CD4-positive, alpha-beta T cell treated with Interleukin-2 at 100 ng/mL for 4 hours (primary cell): ENCODE measurements at regions not wholly inside any gene's neighbourhood (a gene's known extent, or its start where the extent isn't known, plus 50 kb on each side); places are given as distances from the start of the nearest gene placed in this dataset.
"Not testable (repeated sequence)": the region's sequence is repeated elsewhere in the genome, so short reads cannot be mapped to it uniquely, and the experiment has no call there.

Experiments
- DNase-seq: peaks from one replicate; pipeline ENCODE4 v3.0.0-alpha.2; 2020; ENCODE audit warnings: low spot score

DNA sequence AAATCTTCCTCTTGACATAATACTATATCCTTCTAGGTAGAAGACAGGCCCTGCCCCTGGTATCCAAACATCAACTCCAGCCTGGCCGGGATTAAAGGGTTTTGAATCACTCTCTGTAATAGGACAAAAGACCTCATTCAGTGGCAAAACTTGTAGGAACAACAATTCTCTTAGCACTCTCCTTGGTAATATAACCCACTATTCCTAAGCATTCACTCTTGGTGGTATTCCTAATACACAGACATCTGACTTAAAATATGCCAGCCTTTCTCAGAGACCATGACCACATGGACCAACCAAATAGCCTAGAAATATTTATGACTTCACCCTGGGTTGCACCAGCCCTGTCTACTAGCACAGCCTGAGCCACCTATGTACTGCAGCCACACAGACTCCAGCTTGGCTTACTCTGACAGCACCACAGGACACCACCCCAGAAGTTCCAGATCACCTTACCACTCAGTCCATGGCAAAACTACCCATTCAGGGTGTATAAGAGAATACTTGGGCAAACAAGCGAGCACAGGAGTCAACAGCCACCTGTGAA lies 244.9 kb upstream of the NEBL start:
- DNase-seq, result no peak

DNA sequence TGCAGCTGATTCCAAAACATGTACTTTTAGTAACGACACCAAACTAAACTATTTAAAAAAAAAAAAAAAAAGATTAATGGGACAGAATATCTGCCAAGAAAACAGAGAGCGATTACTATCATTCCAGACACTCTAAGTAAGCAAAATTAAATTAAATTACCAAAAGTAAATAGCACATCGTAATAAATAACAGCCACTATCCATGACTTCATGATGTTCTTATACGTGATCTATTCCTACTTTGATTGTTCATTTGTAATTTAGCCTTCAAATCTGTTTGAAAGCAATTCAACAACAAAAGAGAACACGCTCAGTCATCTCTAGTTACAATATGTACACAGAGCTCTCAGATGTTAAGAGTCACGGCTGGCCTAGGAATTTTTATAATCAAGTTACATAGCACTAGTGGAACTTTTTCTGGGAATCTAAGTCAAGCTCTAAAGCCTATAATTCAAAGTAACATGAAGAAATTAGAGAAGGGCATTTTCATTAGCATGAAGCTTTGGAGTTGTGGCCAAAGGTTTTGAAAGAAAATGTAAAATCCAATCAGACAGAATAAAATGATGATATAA lies 241.7 kb upstream of the NEBL start:
- no peak for DNase-seq

DNA sequence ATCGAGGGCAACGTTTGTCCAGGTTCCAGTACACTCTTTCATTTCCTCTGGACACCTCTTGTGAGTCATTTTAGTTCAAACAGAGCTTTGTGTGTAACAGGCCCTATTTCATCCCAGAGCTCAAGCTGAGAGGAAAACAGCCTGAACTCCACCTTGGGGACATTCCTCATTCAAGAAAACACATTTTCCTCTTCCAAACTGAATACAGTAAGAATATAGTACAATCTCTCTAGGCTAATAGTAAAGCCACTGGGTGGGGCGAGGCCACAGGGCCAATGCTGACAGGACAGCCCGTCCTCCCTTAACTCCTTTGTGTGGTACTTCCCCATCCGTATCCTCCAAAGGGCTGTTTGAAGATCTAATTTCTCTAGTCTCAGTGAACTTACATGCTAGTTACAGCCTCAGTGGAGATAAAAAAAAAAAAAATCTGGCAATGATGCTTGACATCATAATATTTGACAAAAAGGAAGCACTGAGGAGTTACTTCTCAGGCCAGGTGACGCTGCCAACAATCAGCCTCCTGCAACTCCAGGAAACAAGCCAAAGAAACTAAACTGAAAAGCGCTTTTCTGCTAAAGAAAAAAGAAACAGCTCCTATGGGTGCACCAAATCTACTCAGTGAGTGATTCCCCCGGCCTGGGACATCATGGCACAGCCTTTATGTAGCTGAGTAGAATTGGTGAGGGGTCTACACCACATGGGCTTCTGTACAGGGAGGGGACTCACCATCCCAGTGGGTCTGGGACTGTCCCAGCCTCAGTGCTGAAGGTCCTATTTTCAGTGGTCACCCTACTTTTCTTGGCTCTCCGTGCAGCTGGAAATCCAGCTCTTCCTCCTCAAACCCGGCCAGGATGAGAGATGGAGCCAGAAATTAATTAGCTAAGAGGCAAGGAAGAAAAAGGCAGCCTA lies 238.2 kb upstream of the NEBL start:
- DNase-seq, result no peak

DNA sequence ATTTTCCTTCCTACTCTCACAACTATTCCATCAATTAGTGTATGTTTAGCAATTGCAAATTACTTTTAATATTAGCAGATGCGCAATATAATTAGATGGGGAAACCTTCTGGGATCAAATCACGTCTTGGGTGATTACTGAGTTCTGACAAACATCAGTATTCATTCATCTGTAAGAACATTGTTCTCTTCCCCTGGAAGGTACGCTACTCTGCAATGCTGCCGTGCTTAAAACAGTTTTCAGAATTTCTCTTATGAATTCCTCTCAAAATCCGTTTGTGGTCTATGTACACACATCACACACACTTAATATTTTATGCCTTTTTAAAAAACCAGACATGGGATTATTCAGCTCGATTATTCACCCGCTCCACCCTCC lies 237.5 kb upstream of the NEBL start:
- DNase-seq, result no peak

DNA sequence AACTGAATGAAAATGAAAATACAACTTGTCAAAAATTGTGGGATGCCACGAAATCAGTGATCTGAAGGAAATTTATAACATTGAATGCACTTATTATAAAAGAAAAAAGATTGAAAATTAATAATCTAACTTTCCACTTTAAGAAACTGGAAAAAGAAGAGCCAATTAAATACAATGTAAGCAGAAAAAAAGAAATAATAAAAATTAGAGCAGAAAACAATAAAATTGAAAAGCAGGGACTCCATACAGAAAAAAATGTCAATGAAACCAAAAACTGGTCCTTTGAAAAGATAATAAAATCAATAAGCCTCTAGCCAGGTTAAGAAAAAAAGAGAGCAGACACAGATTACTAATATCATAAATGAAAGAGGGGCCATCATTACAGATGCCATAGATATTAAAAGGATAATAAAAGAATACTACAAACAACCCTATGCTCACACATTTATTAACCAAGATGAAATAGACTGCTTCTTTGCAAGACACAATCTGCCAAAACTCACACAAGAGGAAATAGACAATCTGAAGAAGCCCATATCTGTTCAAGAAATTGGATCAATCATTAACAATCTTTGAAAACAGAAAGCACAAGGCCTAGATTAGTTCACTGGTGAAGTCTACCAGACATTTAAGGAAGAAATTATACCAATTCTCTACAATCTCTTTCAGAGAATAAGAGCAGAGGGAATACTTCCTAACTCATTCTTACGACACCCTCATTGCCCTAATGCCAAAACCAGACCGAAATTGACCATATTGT lies 233.8 kb upstream of the NEBL start:
- DNase-seq, result no peak

DNA sequence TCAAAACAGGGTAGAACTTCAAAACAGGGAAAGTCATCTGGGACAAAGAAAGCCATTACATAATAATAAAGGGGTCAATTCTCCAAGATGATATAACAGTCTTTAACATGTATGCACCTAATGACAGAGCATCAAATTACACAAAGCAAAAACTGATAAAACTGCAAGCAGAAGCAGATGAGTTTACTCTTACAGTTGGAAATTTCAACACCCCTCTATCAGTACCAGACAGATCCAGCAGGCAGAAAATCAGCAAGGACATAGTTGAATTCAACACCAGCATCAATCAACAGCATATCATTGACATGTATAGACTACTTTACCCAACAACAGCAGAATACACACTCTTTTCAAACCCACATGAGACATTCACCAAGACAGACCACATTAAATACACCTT lies 233.0 kb upstream of the NEBL start:
- DNase-seq, result no peak

DNA sequence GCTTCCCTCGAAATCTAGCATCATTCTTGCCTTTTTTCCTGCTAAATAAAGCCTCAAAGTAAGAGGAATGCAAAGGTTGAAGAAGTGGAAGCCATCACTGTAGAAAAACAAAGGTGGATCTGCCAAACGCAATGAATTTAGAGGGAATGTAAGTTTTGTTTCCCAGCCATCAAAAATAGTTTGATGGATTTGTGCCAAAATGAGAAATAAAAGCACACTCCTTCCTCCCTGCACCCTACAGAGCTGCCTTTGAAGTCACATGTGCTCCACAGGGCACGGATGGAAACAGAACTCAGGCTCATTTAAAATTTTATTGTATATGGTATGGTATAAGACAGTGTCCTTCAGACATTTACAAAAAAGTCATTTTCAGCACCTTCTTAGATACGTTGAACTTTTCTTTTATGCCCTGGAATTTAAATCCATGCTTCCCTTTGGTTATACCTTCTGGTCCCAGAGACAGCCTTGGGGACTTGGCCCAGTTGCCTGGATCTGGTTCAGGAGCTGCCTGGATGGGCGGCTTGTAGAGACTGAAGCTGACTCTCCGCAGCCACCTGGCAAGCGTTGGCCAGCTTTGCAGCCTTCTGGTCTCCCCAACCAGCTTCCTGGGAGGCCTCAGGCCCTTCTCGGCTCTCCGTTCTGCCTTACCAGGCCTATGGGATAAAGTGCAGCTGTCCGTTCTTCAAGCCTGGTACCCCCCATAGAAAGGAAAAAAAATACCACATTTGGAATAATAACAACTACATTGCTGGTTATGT lies 228.5 kb upstream of the NEBL start:
- DNase-seq, result no peak

DNA sequence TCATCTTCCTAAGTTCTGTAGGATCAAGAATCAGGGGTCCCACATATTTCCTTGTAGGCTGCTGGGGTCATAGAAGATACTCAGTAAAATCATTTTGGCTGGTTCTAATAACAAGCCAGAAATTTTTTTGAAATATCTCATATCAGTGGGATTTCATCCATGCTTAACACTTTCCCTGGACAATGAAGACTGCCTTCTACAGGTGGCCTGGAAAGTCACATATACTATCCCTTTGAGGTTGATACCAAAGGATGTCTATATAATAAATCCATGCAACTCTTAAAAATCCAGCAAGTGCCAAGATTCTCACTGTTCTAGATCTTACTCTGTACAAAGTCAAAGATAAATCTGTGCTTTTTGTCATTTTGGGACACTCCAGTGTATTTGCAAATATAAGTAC lies 225.8 kb upstream of the NEBL start:
- DNase-seq, result no peak

DNA sequence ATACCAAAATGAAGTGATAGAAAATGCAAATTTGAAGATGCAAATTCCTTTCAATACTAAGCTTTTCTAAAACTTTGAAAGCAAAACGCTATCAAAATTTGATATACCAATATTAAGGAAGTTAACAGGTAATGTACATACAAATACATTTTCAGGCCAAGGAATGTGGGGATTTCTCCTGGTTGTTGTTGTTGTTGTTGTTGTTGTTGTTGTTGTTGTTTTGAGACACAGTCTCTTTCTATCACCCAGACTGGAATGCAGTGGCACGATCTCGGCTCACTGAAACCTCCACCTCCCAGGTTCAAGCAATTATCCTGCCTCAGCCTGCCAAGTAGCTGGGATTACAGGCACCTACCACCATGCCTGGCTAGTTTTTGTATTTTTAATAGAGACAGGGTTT lies 224.7 kb upstream of the NEBL start:
- DNase-seq, result not testable (repeated sequence)

DNA sequence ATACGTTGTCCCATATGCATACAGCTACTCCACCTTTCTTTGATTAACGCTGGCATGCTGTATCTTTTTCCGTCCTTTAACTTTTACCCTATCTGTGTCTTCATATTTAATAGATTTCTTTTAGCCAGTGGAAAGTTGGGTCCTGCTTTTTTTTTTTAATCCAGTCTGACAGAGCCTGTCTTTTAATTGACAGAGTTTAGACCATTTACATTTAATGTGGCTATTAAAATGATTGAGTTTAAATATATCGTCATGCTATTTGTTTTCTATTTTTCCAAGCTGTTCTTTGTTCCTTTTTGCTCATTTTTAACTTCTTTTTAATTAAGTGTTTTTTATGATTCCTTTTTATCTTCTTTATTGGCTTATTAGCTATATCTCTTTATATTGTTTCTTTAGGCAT lies 217.6 kb upstream of the NEBL start:
- DNase-seq, result no peak

DNA sequence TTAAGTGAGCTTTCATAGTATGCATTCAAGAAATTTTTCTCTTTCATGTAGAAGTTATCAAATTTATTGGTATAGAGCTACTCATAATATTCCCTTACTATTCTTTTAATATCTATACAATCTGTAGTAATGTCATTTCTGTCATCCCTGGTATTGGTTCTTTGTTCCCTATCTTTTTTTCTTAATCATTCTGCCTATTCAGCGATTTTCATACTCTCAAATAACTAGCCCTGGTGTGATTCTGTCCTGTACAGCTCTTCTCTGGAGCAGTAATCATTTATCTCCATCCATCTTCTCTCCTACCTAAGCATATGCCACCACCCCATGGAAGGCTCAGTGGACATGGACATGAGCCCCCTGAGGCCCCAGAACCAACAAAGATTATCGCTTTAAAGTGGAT lies 213.2 kb upstream of the NEBL start:
- no peak for DNase-seq

DNA sequence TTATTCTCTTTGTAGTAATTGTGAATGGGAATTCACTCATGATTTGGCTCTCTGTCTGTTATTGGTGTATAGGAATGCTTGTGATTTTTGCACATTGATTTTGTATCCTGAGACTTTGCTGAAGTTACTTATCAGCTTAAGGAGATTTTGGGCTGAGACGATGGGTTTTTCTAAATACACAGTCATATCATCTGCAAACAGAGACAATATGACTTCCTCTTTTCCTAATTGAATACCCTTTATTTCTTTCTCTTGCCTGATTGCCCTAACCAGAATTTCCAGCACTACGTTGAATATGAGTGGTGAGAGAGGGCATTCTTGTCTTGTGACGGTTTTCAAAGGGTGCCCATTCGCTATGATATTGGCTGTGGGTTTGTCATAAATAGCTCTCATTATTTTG lies 209.8 kb upstream of the NEBL start:
- not testable (repeated sequence) for DNase-seq

DNA sequence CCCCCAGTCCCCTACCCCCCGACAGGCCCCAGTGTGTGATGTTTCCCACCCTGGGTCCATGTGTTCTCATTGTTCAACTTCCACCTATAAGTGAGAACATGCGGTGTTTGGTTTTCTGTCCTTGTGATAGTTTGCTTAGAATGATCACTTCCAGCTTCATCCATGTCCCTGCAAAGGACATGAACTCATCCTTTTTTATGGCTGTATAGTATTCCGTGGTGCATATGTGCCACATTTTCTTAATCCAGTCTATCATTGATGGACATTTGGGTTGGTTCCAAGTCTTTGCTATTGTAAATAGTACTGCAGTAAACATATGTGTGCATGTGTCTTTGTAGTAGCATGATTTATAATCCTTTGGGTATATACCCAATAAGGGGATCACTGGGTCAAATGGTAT lies 208.2 kb upstream of the NEBL start:
- DNase-seq, result not testable (repeated sequence)

DNA sequence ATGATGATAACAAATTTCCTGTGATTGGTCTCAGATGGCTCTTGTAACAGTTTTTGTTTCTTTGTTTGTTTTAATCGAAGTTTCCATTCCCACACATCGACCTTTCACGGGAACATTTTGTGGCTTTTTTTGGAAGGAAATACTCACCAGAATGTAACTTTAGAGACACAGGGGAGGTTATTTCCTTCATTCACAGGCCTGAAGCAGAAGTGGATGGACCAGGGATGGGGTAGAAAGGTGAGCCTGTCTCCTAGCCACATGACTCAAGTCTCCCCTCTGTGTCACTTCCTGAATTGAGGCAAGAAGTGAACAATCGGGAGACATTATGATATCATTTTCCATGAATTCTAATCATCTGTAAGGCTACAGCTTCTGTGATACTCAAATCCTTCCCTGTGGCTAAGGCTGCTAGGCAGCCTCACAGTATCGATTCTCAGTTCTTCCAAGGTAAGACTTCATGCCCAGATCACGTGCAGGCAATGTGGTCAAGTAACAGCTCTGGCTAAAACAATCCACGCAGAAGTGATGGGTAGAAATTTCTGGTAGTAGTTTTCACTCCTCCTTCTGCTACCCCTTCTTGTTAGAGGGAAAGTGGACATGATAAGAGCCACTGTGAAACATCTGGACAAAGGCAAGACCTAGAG lies 203.9 kb upstream of the NEBL start:
- DNase-seq, result no peak

DNA sequence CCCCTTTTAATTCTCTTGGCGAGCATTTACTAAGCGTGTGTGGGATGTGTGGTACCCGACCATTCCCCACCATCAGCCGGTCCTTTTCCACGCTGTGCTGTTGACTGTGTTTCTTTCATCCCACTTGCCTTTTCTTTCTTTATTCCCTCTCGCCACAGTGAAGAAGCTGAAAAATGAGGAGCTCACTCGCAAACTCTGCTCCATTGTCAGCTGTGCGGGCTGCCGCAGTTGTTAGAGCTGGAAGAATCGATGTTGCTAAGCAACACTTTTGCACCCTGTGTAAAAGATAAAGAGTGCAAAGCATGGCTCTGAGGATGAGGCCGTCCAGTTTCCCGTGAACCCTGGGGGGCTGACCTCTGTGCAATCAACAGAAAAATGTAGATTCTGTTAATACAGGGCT lies 203.1 kb upstream of the NEBL start:
- no peak for DNase-seq

DNA sequence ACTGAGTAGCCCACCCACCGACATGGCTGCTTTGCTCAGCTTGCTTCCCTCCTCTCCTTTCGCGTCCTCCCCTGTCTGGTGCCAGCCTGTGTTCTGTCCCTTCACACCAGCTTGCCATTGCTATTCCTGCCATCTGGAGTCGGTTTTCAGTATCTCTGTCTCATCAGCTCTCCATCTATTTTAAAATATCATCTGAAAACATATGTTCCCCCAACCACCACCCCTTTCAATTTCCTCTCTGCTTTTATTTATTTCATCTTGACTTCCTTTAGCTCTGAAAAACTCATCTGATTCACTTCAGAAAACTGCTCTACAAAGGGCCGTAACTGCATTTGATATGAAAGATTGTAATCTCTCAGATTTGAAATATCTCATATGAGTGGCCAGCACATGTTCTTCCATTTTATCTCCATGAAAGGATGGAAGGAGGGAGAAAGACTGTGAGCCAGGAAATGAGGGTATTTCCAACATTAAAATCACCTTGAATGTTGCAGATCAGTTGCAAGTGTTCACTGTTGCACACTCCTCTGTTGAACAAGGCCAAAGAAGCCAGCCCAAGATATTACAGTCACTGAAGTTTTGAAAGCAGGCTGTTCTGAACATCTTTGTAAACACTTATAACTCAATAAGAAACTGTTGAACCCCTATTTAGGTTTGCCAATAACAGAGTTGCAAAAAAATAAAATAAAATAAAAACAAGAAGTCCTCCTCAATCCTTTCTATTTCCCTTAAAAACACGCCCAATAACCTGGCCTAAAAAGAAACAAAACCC lies 202.4 kb upstream of the NEBL start:
- DNase-seq, result no peak

DNA sequence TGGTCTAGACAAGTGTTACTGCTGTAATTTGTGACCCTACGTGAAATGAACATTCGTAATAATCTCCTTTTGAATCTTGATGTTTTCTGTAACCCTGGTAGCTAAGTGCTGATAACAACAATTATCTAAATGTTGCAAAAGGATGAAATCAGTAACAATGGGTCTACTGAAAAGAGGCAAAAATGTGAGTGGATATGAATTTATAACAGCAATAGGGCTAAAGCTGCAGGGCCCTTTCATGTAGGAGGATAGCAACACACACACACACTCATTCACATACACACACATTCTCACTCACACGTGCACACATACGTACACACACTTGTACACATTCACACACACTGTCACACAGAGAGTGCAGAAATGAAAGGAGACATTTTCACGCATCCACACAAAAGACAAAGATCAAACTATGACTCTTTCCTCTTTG lies 200.8 kb upstream of the NEBL start:
- no peak for DNase-seq

DNA sequence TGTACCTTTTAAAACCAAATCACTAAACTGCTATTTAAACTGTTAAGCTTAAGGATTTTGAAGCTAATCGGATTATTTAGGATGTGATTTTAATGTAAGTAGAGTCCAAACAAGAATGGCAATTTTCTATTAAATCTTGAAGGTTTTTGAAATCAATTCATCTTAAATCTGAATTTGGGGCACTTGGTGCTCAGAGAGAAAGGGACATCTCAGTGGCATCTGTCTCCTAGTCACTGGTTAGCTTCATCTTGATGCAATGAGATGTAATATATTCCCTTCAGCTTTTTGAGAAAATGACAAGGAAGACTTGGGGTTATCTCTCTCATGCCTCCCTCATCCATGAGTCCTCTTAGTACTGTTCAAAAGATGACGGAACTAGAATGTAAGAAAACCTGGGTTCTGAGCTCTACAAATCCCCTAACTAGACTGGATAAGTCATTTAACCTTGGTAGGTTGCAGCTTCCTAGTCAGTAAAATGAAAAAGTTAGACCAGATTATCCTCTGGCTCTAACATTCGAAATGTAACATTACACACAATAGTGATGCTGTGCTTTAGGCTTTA lies 198.5 kb upstream of the NEBL start:
- DNase-seq, result no peak

DNA sequence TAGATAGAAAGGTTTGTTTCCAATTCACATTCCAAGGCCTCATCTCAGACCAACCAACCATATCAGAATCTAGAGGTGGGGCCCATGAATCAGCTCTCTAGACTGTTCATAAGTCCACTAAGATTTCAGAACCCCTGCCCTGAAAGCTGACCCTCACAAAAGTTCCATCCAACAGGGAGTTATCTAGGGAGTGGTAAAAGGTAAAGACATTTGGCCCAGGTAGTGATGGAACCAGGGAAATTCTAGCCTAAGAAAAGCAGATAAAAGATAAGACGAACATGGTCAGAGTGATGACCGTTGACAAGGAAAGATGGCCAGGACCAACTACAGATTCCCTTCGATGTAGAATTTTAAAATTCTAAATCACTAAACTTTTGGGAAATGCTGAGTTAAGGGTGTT lies 198.0 kb upstream of the NEBL start:
- DNase-seq, result no peak
